ENCODE measurements at regions not wholly inside any gene's neighbourhood (a gene's known extent, or its start where the extent isn't known, plus 50 kb on each side); places are given as distances from the start of the nearest gene placed in this dataset.

- no peak for DNase-seq
- in situ Hi-C loops (cut with MboI; ENCODE audit: low pct_unique_long_range_greater_than_20kb, low sequenced_read_pairs): no loop called here
These were observed 658.9 kb downstream of the TOX3 start for GRCh38 chr16:51888016-51888415.

- in situ Hi-C loops (cut with MboI; ENCODE audit: low pct_unique_long_range_greater_than_20kb, low sequenced_read_pairs): no loop called here
- no peak for DNase-seq
These were observed 660.5 kb downstream of the TOX3 start for GRCh38 chr16:51886456-51886855.

- DNase-seq: no peak
- in situ Hi-C loops (cut with MboI; ENCODE audit: low pct_unique_long_range_greater_than_20kb, low sequenced_read_pairs): no loop called here
These were observed 662.2 kb downstream of the TOX3 start for GRCh38 chr16:51884773-51885172.

GRCh38 chr16:51881731-51882130 lies 665.2 kb downstream of the TOX3 start:
- DNase-seq: no peak
- in situ Hi-C loops (cut with MboI; ENCODE audit: low pct_unique_long_range_greater_than_20kb, low sequenced_read_pairs): no loop called here

- in situ Hi-C loops (cut with MboI; ENCODE audit: low pct_unique_long_range_greater_than_20kb, low sequenced_read_pairs): no loop called here
- no peak for DNase-seq
These were observed 666.2 kb downstream of the TOX3 start for GRCh38 chr16:51880776-51881175.

GRCh38 chr16:51877686-51878085 lies 669.3 kb downstream of the TOX3 start:
- DNase-seq: no peak
- in situ Hi-C loops (cut with MboI; ENCODE audit: low pct_unique_long_range_greater_than_20kb, low sequenced_read_pairs): no loop called here

GRCh38 chr16:51876934-51877333 lies 670.0 kb downstream of the TOX3 start:
- no peak for DNase-seq

GRCh38 chr16:51876601-51876875 lies 670.4 kb downstream of the TOX3 start:
- in situ Hi-C loops (cut with MboI; ENCODE audit: low pct_unique_long_range_greater_than_20kb, low sequenced_read_pairs): no loop called here
- no peak for DNase-seq

More at GRCh38 chr16:51876934-51877333, 670.0 kb downstream of the TOX3 start:
- in situ Hi-C loops (cut with MboI; ENCODE audit: low pct_unique_long_range_greater_than_20kb, low sequenced_read_pairs): no loop called here

- no peak for DNase-seq
- in situ Hi-C loops (cut with MboI; ENCODE audit: low pct_unique_long_range_greater_than_20kb, low sequenced_read_pairs): no loop called here
These were observed 670.9 kb downstream of the TOX3 start for GRCh38 chr16:51875834-51876600.

GRCh38 chr16:51872524-51872923 lies 674.4 kb downstream of the TOX3 start:
- no peak for DNase-seq
- in situ Hi-C loops (cut with MboI; ENCODE audit: low pct_unique_long_range_greater_than_20kb, low sequenced_read_pairs): no loop called here

- in situ Hi-C loops (cut with MboI; ENCODE audit: low pct_unique_long_range_greater_than_20kb, low sequenced_read_pairs): no loop called here
- DNase-seq: no peak
These were observed 676.6 kb downstream of the TOX3 start for GRCh38 chr16:51870296-51870854.

GRCh38 chr16:51869176-51869575 lies 677.8 kb downstream of the TOX3 start:
- in situ Hi-C loops (cut with MboI; ENCODE audit: low pct_unique_long_range_greater_than_20kb, low sequenced_read_pairs): no loop called here

GRCh38 chr16:51868631-51869030 lies 678.3 kb downstream of the TOX3 start:
- in situ Hi-C loops (cut with MboI; ENCODE audit: low pct_unique_long_range_greater_than_20kb, low sequenced_read_pairs): no loop called here
- DNase-seq: no peak

More at GRCh38 chr16:51869176-51869575, 677.8 kb downstream of the TOX3 start:
- no peak for DNase-seq

- in situ Hi-C loops (cut with MboI; ENCODE audit: low pct_unique_long_range_greater_than_20kb, low sequenced_read_pairs): no loop called here
These were observed 679.4 kb downstream of the TOX3 start for GRCh38 chr16:51867386-51868065.

GRCh38 chr16:51864575-51864974 lies 682.4 kb downstream of the TOX3 start:
- no peak for DNase-seq
- in situ Hi-C loops (cut with MboI; ENCODE audit: low pct_unique_long_range_greater_than_20kb, low sequenced_read_pairs): no loop called here

More at GRCh38 chr16:51867386-51868065, 679.4 kb downstream of the TOX3 start:
- no peak for DNase-seq

- in situ Hi-C loops (cut with MboI; ENCODE audit: low pct_unique_long_range_greater_than_20kb, low sequenced_read_pairs): no loop called here
- DNase-seq: no peak
These were observed 692.5 kb downstream of the TOX3 start for GRCh38 chr16:51854401-51854951.

- no peak for DNase-seq
- in situ Hi-C loops (cut with MboI; ENCODE audit: low pct_unique_long_range_greater_than_20kb, low sequenced_read_pairs): no loop called here
These were observed 693.4 kb downstream of the TOX3 start for GRCh38 chr16:51853586-51853985.

GRCh38 chr16:51852892-51853291 lies 694.1 kb downstream of the TOX3 start:
- in situ Hi-C loops (cut with MboI; ENCODE audit: low pct_unique_long_range_greater_than_20kb, low sequenced_read_pairs): no loop called here
- no peak for DNase-seq

GRCh38 chr16:51851111-51851510 lies 695.8 kb downstream of the TOX3 start:
- in situ Hi-C loops (cut with MboI; ENCODE audit: low pct_unique_long_range_greater_than_20kb, low sequenced_read_pairs): no loop called here
- no peak for DNase-seq

- in situ Hi-C loops (cut with MboI; ENCODE audit: low pct_unique_long_range_greater_than_20kb, low sequenced_read_pairs): no loop called here
These were observed 697.2 kb downstream of the TOX3 start for GRCh38 chr16:51849715-51850114.

More at GRCh38 chr16:51849715-51850114, 697.2 kb downstream of the TOX3 start:
- no peak for DNase-seq

Measured in KBM-7 (cell line).